Calu3 (cell line): ENCODE measurements at regions not wholly inside any gene's neighbourhood (a gene's known extent, or its start where the extent isn't known, plus 50 kb on each side); places are given as distances from the start of the nearest gene placed in this dataset.

Experiments used
- BruUV-seq: library from RNA; stranded (reverse); fragments of 400-500 nt; replicated peaks from 2 replicates; lab custom pipeline; 2021; lab: Mats Ljungman, UMichigan
- CTCF ChIA-PET: fragments of 300-600 bp; sonication (Branson Sonifier 250); formaldehyde crosslinking; loops from one replicate; lab custom pipeline; 2022; ENCODE audit warnings: antibody characterized with exemption; lab: Charles Lee
- DNase-seq: peaks from one replicate; pipeline ENCODE4 v3.0.0; 2022
- H3K27ac Mint-ChIP-seq: one replicate; pipeline ENCODE4 v1.8.0; 2022; ENCODE audit warnings: mixed read lengths; ENCODE audit not compliant: unreplicated experiment
- H3K27me3 Mint-ChIP-seq: one replicate; pipeline ENCODE4 v1.8.0; 2022; ENCODE audit warnings: mixed read lengths; ENCODE audit not compliant: unreplicated experiment
- H3K36me3 Mint-ChIP-seq: one replicate; pipeline ENCODE4 v1.8.0; 2022; ENCODE audit warnings: mild to moderate bottlenecking, moderate library complexity, mixed read lengths; ENCODE audit not compliant: insufficient read depth, unreplicated experiment
- H3K4me1 Mint-ChIP-seq: one replicate; pipeline ENCODE4 v1.8.0; 2022; ENCODE audit warnings: mild to moderate bottlenecking, low read depth, mixed read lengths; ENCODE audit not compliant: unreplicated experiment
- H3K4me3 Mint-ChIP-seq: one replicate; pipeline ENCODE4 v1.8.0; 2022; ENCODE audit warnings: mild to moderate bottlenecking, low read depth, moderate library complexity, mixed read lengths; ENCODE audit not compliant: unreplicated experiment
- H3K9me3 Mint-ChIP-seq: one replicate; pipeline ENCODE4 v1.8.0; 2022; ENCODE audit warnings: low read depth, mixed read lengths; ENCODE audit not compliant: unreplicated experiment
- intact Hi-C: fragments of 100-400 bp; cut with micrococcal nuclease; formaldehyde crosslinking; loops from one replicate; pipeline ENCODE4 v1.10.0; 2022; ENCODE audit not compliant: unreplicated experiment
- TF ChIP-seq, protein P1 (sequence below): fragments of 200-600 bp; IDR thresholded peaks from one replicate; pipeline ENCODE4 v1.8.0; 2022; ENCODE audit warnings: antibody characterized with exemption; ENCODE audit not compliant: unreplicated experiment

GRCh38 chr4:132859929-132860328, 289.2 kb upstream of the PCDH10 start:
- TF ChIP-seq, protein P1, sequence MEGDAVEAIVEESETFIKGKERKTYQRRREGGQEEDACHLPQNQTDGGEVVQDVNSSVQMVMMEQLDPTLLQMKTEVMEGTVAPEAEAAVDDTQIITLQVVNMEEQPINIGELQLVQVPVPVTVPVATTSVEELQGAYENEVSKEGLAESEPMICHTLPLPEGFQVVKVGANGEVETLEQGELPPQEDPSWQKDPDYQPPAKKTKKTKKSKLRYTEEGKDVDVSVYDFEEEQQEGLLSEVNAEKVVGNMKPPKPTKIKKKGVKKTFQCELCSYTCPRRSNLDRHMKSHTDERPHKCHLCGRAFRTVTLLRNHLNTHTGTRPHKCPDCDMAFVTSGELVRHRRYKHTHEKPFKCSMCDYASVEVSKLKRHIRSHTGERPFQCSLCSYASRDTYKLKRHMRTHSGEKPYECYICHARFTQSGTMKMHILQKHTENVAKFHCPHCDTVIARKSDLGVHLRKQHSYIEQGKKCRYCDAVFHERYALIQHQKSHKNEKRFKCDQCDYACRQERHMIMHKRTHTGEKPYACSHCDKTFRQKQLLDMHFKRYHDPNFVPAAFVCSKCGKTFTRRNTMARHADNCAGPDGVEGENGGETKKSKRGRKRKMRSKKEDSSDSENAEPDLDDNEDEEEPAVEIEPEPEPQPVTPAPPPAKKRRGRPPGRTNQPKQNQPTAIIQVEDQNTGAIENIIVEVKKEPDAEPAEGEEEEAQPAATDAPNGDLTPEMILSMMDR: no peak
- BruUV-seq: no TSS peak
- CTCF ChIA-PET: no interaction called here
- Mint-ChIP-seq H3K4me1 (no peaks in the 10 kb centered on the region), H3K36me3 (no peaks in the 10 kb centered on the region), H3K9me3 (no peaks in the 10 kb centered on the region), H3K27me3 (no peaks in the 10 kb centered on the region), H3K27ac (no peak overlapping the region), H3K4me3 (no peak overlapping the region)
- intact Hi-C loops: no loop called here
- no peak for DNase-seq

DNA sequence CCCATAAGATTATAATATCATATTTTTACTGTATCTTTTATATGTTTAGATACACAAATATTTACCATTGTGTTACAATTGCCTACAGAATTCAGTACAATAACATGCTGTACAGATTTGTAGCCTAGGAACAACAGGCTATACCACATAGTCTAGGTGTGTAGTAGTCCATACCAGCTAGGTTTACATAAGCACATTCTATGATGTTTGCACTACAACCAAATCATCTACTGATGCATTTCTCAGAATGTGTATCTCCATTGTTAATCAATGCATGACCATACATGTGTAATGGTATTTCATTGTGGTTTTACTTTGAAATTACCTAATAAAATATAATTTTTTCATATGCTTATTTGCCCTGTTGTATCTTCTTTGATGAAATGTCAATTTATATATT, 288.1 kb upstream of the PCDH10 start:
- Mint-ChIP-seq H3K27me3 (no peaks in the 10 kb centered on the region), H3K36me3 (no peaks in the 10 kb centered on the region), H3K4me3 (no peak overlapping the region), H3K9me3 (no peaks in the 10 kb centered on the region), H3K27ac (no peak overlapping the region), H3K4me1 (no peaks in the 10 kb centered on the region)
- CTCF ChIA-PET: no interaction called here
- intact Hi-C loops: no loop called here
- no TSS peak for BruUV-seq
- TF ChIP-seq, protein P1: no peak
- DNase-seq: no peak

DNA sequence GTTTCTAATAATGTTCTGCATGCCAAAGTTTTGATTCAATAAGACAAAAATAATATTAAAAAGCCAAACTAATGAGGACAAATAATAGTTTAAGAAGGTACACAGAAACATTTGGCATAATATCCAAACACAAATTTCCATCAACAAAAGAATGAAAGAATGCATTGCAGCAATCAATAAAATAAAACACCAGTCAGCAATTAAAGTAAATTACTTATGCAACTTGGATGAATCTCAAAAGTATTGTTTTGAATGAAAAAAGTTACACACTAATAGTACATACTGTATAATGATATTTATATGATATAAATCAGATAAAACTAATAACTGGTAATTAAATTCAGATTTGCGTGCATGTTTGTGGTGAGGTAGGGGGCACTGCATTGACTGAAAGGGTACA, 285.5 kb upstream of the PCDH10 start:
- no peak overlapping the region for H3K4me3 Mint-ChIP-seq
- H3K4me1 Mint-ChIP-seq: no peaks in the 10 kb centered on the region
- intact Hi-C loops: no loop called here
- TF ChIP-seq, protein P1: no peak
- H3K27ac Mint-ChIP-seq: no peak overlapping the region
- no peak for DNase-seq
- CTCF ChIA-PET: no interaction called here
- BruUV-seq: no TSS peak
- H3K9me3 Mint-ChIP-seq: no peaks in the 10 kb centered on the region
- H3K36me3 Mint-ChIP-seq: no peaks in the 10 kb centered on the region
- H3K27me3 Mint-ChIP-seq: no peaks in the 10 kb centered on the region

DNA sequence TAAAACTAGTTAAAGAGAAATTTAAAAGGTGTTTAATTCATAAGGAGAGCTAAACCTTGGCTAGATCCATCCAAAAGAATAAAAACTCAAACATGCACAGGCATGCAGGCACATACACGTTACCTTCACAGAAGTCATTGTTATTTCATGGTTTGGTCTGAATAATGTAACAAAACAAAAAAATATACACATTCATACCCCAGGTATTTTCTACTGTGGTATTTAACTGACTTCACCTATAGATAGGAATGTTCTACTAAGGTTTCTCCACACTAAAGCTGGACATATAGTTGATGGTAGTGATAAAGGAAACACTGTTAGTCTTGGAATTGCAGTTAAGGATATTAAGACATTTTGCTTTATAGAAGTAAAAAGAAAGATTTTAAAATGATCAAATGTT, 283.6 kb upstream of the PCDH10 start:
- Mint-ChIP-seq H3K36me3 (no peaks in the 10 kb centered on the region), H3K4me3 (no peak overlapping the region), H3K27me3 (no peaks in the 10 kb centered on the region), H3K9me3 (no peaks in the 10 kb centered on the region), H3K4me1 (no peaks in the 10 kb centered on the region), H3K27ac (no peak overlapping the region)
- BruUV-seq: no TSS peak
- intact Hi-C loops: no loop called here
- CTCF ChIA-PET: no interaction called here
- TF ChIP-seq, protein P1: no peak
- no peak for DNase-seq
